OCI-LY3 (cell line): ENCODE measurements at regions not wholly inside any gene's neighbourhood (a gene's known extent, or its start where the extent isn't known, plus 50 kb on each side); places are given as distances from the start of the nearest gene placed in this dataset.

Source experiments
- CTCF ChIP-seq: fragments of 200-600, 300-600 bp; sonication (generic); IDR thresholded peaks from 2 replicates; pipeline ENCODE4 v1.5.1; 2014; ENCODE audit warnings: antibody characterized with exemption, low read length, low read depth
- EZH2phosphoT487 ChIP-seq: fragments of 200-600 bp; shearing (Covaris generic); IDR thresholded peaks from 2 replicates; pipeline ENCODE4 v1.6.1; 2018; ENCODE audit warnings: antibody characterized with exemption, mixed run types, low read depth

- TF ChIP-seq CTCF (no peak), EZH2phosphoT487 (no peak)
Observed at GRCh38 chr14:81829447-81829846, 295.8 kb upstream of the SEL1L start.
